TTC549 (cell line): ENCODE measurements at regions not wholly inside any gene's neighbourhood (a gene's known extent, or its start where the extent isn't known, plus 50 kb on each side); places are given as distances from the start of the nearest gene placed in this dataset.
"Not testable (repeated sequence)": the region's sequence is repeated elsewhere in the genome, so short reads cannot be mapped to it uniquely, and the experiment has no call there.

ENCODE experiments used
- FAIRE-seq: peaks from 2 replicates; lab custom pipeline; 2012; peaks lifted over from hg19 to GRCh38; lab: Jason Lieb, UNC

- no peak for FAIRE-seq
Observed at GRCh38 chr4:18234108-18234507, 212.6 kb upstream of the LCORL start.

DNA sequence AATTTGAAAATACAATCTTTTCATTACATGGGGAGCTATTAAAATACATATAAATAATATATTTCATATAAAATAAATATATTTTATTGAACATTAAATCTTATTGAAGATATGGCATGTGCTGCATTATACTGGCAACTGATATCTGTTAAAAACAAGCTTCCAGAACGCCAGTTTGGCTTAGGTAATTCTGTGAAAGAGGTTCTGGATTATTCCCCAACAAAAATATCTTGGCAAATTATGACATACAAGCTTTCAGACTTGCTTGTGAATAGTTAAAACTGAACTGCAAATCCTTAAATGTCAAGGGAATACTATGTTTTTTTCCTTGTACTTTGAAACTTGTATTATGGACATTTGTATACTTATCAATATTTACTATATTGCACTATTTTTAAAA is 210.2 kb upstream of the LCORL start:
- no peak for FAIRE-seq

DNA sequence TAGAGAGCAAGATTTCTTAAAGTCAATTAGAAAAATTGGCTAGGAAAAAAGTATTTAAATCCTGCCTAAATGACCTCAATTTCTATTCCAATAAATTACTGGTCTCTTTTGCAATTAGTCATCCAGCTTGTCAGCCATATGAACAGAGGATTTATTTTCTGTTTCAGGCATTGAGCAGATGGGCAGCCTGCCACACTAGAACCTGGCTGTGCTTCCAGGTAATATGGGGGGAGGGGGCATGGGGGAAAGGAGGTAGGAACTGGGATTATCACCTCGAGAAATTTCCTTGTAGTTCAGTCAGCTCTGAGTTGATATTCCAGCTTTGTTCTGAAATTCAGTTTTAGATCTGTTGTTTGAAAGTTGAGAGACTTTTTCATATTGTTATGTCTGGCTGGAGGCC is 206.3 kb upstream of the LCORL start:
- FAIRE-seq = no peak

- FAIRE-seq = no peak
Observed at GRCh38 chr4:18214411-18215055, 193.0 kb upstream of the LCORL start.

DNA sequence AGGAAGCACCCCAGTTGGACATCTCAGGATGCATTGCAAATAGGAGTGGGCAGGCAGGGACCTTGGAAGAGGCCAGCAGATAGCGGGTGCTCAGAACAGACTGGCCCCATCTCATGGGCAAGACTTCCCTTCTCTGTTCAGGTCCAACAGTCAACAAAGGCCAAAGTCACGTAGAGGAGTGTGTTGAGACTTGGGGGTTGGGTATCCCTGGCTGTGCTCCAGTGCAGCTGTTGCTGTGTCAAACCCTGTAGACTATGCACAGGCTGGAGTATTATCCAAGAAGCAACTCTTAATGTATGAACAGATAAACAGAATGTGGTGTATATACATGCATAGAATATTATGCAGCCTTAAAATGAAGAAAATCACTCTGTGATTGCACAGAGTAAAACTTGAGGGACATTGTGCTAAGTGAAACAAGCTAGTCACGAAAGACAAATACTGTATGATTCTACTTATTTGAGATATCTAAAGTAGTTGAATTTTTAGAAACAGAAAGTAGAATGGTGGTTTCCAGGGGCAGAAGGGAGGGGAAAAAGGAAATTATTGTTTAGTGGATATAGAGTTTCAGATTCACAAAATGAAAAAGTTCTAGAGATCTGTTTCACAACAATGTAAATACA is 192.1 kb upstream of the LCORL start:
- no peak for FAIRE-seq

DNA sequence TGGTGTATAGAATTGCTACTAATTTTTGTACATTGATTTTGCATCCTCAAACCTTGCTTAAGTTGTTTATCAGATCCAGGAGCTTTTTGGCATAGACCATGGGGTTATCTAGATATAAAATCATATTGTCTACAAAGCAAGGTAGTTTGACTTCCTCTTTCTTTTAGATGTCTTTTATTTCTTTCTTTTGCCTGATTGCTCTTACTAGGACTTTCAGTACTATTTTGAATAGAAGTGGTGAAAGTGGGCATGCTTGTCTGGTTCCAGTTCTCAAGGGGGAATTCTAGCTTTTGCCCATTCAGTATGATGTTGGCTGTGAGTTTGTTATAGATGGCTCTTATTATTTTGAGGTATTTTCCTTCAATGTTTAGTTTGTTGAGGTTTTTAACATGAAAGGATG is 187.9 kb upstream of the LCORL start:
- no peak for FAIRE-seq

GRCh38 chr4:18203966-18204365 is 182.4 kb upstream of the LCORL start:
- no peak for FAIRE-seq

DNA sequence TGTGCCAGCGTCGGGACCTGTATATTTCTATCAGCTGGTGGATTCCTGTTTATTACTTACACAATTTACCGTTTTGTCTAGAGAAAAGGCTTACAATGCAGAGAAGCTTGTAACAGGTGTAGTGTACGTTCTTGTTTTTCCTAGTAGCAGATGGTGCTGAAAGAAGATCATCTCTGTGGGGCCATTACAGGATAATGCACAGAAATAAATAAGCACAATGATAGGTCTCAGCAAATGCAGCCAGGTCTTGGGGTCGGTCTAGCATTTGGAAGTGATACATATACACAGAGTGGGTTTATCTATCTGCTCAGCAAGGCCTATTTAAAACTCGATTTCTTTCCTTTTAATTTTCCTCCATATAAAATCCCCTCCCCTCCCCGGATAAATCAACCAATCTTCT is 180.9 kb upstream of the LCORL start:
- no peak for FAIRE-seq

DNA sequence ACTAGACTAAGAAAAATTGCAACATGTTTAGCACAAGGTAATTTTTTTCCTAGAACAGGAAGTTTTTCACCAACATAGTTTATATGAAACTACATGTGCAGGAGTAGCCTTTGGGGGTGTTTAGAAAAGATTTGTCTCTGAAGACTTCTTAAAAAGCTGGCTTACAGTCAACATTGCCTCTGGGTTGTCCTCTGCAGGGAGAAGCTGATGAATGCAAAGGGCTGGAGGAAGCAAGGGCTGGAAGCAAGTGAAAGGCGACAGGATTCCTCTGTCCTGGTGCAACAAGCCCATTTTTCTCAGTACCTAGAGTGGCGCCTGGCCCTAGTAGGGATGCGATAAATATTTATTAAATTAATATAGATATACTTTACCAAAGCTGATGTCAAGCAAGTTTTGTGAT is 180.3 kb upstream of the LCORL start:
- FAIRE-seq = no peak

DNA sequence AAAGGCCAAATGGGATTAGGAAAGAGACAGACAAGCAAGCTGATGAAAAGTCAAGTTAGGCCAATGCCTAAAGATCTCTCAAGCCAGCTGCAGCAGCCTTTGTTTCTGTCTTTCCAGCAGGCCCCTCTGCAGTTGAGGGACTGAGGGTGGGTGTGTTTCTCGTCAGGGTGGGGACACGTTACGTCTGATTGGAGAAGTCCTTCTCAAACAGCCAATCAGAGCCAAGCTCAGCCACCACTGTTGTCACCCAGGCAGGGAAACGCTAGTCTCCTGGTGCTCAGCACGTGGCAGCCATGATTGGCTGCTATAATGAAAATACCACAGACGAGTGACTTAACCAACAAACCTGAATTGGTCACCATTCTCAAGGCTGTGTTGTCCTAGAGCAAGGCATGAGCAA is 177.1 kb upstream of the LCORL start:
- FAIRE-seq = no peak

- no peak for FAIRE-seq
Observed at GRCh38 chr4:18197467-18197866, 175.9 kb upstream of the LCORL start.

- no peak for FAIRE-seq
Observed at GRCh38 chr4:18194278-18194677, 172.7 kb upstream of the LCORL start.

DNA sequence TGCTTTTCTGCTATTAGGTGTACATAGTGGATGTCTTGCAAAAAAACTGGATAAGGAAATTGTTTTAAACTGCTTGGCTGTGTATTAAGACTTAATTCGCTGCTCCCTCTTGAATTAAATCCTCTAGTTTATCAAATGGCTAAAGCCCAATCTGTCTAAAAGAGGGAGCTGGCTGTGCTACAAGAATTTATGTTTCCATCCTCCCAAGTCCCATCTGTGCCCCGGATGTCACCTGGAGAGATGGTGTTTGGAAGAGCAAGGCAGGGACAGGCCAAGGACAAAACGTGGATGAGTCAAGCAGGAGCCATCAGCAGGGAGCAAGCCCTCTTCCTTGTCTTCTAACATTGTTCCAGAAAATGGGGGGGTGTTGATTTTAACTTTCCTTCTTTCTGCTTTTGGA is 171.3 kb upstream of the LCORL start:
- no peak for FAIRE-seq

- no peak for FAIRE-seq
Observed at GRCh38 chr4:18185491-18185890, 163.9 kb upstream of the LCORL start.

DNA sequence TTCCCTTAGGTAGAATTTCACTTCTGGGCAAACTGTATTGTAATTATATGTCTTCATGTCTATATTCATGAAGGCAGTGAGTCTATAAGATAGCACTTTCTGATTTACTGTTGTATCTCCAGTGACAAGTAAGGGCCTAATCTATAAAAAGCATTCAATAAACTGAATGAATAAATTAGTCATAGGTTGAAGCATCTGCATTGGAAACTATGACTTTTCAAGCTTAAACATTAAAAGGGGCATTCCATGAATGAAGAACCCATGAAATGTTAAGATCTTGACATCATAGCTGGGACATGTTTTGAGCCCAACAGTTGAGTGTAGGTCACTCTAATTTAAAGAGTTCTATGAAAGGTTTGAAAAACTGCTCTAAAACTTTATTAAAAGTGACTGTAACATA is 159.3 kb upstream of the LCORL start:
- FAIRE-seq = no peak

GRCh38 chr4:18180122-18180521 is 158.6 kb upstream of the LCORL start:
- no peak for FAIRE-seq

- no peak for FAIRE-seq
Observed at GRCh38 chr4:18171896-18172295, 150.3 kb upstream of the LCORL start.

DNA sequence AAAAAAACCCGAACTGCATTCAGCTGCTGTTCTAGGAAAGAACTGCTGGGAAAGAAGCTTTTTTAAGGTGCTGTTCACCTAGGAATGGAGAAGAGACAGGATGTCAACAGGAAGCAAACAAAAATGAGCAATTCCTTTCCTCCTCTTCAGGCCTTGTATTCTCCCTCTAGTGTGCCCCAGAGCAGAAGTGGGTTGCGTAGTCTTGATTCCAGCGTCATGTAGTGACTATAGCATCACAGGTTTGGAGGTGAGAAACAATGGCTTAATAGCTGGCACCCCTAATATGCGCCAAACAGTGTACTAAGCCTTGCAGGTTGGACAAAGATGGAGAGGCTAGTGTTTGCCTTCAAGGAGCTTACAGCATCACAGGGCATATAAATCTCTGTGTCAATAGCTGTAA is 146.3 kb upstream of the LCORL start:
- no peak for FAIRE-seq

- FAIRE-seq = no peak
Observed at GRCh38 chr4:18166925-18167324, 145.4 kb upstream of the LCORL start.

GRCh38 chr4:18162453-18162852 is 140.9 kb upstream of the LCORL start:
- no peak for FAIRE-seq

DNA sequence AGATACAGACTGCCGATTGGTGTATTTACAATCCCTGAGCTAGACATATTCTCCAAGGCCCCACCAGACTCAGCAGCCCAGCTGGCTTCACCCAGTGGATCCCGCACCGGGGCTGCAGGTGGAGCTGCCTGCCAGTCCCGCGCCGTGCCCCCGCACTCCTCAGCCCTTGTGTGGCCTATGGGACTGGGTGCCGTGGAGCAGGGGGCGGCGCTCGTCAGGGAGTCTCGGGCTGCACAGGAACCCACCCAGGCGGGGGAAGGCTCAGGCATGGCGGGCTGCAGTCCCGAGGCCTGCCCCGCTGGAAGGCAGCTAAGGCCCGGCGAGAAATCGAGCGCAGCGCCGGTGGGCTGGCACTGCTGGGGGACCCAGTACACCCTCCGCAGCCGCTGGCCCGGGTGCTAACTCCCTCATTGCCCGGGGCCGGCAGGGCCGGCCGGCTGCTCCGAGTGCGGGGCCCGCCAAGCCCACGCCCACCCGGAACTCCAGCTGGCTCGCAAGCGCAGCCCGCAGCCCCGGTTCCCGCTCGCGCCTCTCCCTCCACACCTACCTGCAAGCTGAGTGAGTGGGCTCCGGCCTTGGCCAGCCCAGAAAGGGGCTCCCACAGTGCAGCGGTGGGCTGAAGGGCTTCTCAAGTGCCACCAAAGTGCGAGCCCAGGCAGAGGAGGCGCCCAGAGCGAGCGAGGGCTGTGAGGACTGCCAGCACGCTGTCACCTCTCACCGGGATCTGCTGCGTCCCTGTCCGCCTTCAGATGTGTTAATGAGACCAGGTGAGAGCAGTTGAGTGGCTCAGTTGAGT is 137.8 kb upstream of the LCORL start:
- not testable (repeated sequence) for FAIRE-seq

GRCh38 chr4:18155067-18156041 is 133.8 kb upstream of the LCORL start:
- no peak for FAIRE-seq
